Body of pancreas (tissue), 4 donors: ENCODE measurements at regions not wholly inside any gene's neighbourhood (a gene's known extent, or its start where the extent isn't known, plus 50 kb on each side); places are given as distances from the start of the nearest gene placed in this dataset.

Experiments
- POLR2A ChIP-seq, 3 donors: fragments of 450-650 bp; IDR thresholded peaks; one replicate each; pipeline ENCODE4 v1.6.1; 2016; ENCODE audit warnings: antibody characterized with exemption in 3 of 3, mild to moderate bottlenecking in 2 of 3
- TF ChIP-seq, protein P1 (sequence below), 7 experiments: fragments of 450-650 bp in 4 of 7; fragments of 200-600 bp in 3 of 7; sonication (generic) in 3 of 7; IDR thresholded peaks; one replicate each; pipeline ENCODE4 v1.5.1; 2016 to 2019; ENCODE audit warnings: antibody characterized with exemption in 7 of 7

DNA sequence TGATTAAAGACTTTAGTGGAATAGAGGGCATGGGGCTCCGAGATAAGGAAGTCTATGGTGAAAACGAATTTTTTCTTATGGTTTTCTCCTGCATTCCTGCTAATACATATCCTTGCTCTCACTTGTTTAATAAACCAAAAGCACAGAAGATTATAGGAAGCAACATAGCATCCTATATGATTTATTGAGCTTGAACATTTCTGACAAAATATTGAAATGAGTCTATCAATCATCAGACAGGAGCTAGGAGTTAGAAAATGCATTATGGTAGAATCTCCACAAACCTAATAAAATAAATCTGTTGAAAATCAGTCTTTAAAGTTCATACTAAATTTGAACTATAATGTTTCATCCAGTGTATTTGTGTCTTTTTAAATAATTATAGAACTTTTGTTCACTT, 554.6 kb upstream of the RGMB start:
- TF ChIP-seq POLR2A (IDR thresholded peaks at IDR 0.05) = no peak
- TF ChIP-seq, protein P1, sequence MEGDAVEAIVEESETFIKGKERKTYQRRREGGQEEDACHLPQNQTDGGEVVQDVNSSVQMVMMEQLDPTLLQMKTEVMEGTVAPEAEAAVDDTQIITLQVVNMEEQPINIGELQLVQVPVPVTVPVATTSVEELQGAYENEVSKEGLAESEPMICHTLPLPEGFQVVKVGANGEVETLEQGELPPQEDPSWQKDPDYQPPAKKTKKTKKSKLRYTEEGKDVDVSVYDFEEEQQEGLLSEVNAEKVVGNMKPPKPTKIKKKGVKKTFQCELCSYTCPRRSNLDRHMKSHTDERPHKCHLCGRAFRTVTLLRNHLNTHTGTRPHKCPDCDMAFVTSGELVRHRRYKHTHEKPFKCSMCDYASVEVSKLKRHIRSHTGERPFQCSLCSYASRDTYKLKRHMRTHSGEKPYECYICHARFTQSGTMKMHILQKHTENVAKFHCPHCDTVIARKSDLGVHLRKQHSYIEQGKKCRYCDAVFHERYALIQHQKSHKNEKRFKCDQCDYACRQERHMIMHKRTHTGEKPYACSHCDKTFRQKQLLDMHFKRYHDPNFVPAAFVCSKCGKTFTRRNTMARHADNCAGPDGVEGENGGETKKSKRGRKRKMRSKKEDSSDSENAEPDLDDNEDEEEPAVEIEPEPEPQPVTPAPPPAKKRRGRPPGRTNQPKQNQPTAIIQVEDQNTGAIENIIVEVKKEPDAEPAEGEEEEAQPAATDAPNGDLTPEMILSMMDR (IDR thresholded peaks at IDR 0.05) = no peak
